IMR-90 (cell line): ENCODE measurements at regions not wholly inside any gene's neighbourhood (a gene's known extent, or its start where the extent isn't known, plus 50 kb on each side); places are given as distances from the start of the nearest gene placed in this dataset.

Experiments used
- ATAC-seq: fragments of 200-7000 bp; cut with Tn5 transposase; 2 replicates; pipeline ENCODE4 v1.9.1; 2020; ENCODE audit warnings: low read depth, mild to moderate bottlenecking, moderate library complexity
- BruUV-seq: library from RNA; stranded (reverse); fragments of 400-500 nt; replicated peaks from 2 replicates; lab custom pipeline; 2021; lab: Mats Ljungman, UMichigan
- CTCF ChIA-PET: fragments of 300-600 bp; formaldehyde crosslinking; extraction: SDS; loops from one replicate; lab custom pipeline; 2021; ENCODE audit warnings: antibody characterized with exemption; lab: Yijun Ruan, JAX
- POLR2A ChIA-PET: fragments of 300-600 bp; sonication (Branson Sonifier 250); formaldehyde crosslinking; loops from one replicate; lab custom pipeline; 2022; ENCODE audit warnings: antibody characterized with exemption; ENCODE audit not compliant: unreplicated experiment; lab: Charles Lee
- DNase-seq: peaks from one replicate; pipeline ENCODE4 v3.0.0; 2013
- H2AFZ ChIP-seq: replicated peaks from 2 replicates; pipeline ENCODE3; 2013; ENCODE audit warnings: low read length, mild to moderate bottlenecking; ENCODE audit not compliant: poor library complexity
- H2AK5ac ChIP-seq: 2 replicates; pipeline ENCODE4 v1.6.1; 2013; ENCODE audit warnings: low read depth, low read length, inconsistent platforms
- H2AK9ac ChIP-seq: replicated peaks from 2 replicates; pipeline ENCODE3; 2013; ENCODE audit warnings: mild to moderate bottlenecking, low read depth, low read length, moderate library complexity; ENCODE audit not compliant: poor library complexity
- H2BK120ac ChIP-seq: 2 replicates; pipeline ENCODE4 v1.6.1; 2013; ENCODE audit warnings: low read depth, low read length, inconsistent platforms
- H2BK15ac ChIP-seq: 3 replicates; pipeline ENCODE4 v1.6.1; 2013; ENCODE audit warnings: low read depth, low read length, inconsistent platforms
- H2BK20ac ChIP-seq: 2 replicates; pipeline ENCODE4 v1.6.1; 2013; ENCODE audit warnings: low read depth, mild to moderate bottlenecking, inconsistent platforms, low read length, moderate library complexity
- H2BK5ac ChIP-seq: 2 replicates; pipeline ENCODE4 v1.6.1; 2013; ENCODE audit warnings: mild to moderate bottlenecking, low read depth, low read length, inconsistent platforms; ENCODE audit not compliant: poor library complexity, severe bottlenecking
- H3K14ac ChIP-seq: replicated peaks from 2 replicates; pipeline ENCODE4 v1.6.1; 2013; ENCODE audit warnings: low read depth, low read length, inconsistent platforms
- H3K18ac ChIP-seq: 2 replicates; pipeline ENCODE4 v1.6.1; 2013; ENCODE audit warnings: low read depth, low read length, control low read depth
- H3K23ac ChIP-seq: 2 replicates; pipeline ENCODE4 v1.6.1; 2013; ENCODE audit warnings: low read depth, low read length, inconsistent platforms
- H3K27ac ChIP-seq: 2 replicates; pipeline ENCODE4 v1.5.1; 2013; ENCODE audit warnings: mild to moderate bottlenecking, control low read depth, low read length; ENCODE audit not compliant: insufficient read depth
- H3K27me3 ChIP-seq: 2 replicates; pipeline ENCODE4 v1.6.1; 2013; ENCODE audit warnings: low read length; ENCODE audit not compliant: control insufficient read depth, insufficient read depth
- H3K36me3 ChIP-seq: 2 replicates; pipeline ENCODE4 v1.6.1; 2013; ENCODE audit warnings: low read length, mixed read lengths; ENCODE audit not compliant: control insufficient read depth, insufficient read depth
- H3K4ac ChIP-seq: 2 replicates; pipeline ENCODE4 v1.6.1; 2013; ENCODE audit warnings: low read depth, low read length, inconsistent platforms
- H3K4me1 ChIP-seq: 2 replicates; pipeline ENCODE4 v1.6.1; 2013; ENCODE audit warnings: low read length, mixed read lengths; ENCODE audit not compliant: control insufficient read depth, insufficient read depth
- H3K4me2 ChIP-seq: 2 replicates; pipeline ENCODE4 v1.6.1; 2013; ENCODE audit warnings: low read depth, mild to moderate bottlenecking, control low read depth, low read length, moderate library complexity
- H3K4me3 ChIP-seq: 2 replicates; pipeline ENCODE4 v1.5.1; 2013; ENCODE audit warnings: low read depth, mild to moderate bottlenecking, control low read depth, low read length, moderate library complexity; ENCODE audit not compliant: insufficient read depth
- H3K56ac ChIP-seq: 2 replicates; pipeline ENCODE4 v1.6.1; 2013; ENCODE audit warnings: low read length, inconsistent platforms; ENCODE audit not compliant: insufficient read depth; ENCODE audit errors: extremely low read depth
- H3K79me1 ChIP-seq, 2 experiments: 2 replicates each; pipeline ENCODE4 v1.6.1; 2013; ENCODE audit warnings: low read length in 2 of 2, inconsistent platforms in 1 of 2, low read depth in 1 of 2
- H3K9ac ChIP-seq: 2 replicates; pipeline ENCODE4 v1.6.1; 2013; ENCODE audit warnings: low read depth, low read length, control low read depth
- H3K9me1 ChIP-seq: 2 replicates; pipeline ENCODE4 v1.6.1; 2013; ENCODE audit warnings: low read length, inconsistent platforms; ENCODE audit not compliant: insufficient read depth
- H3K9me3 ChIP-seq: 2 replicates; pipeline ENCODE4 v1.6.1; 2013; ENCODE audit warnings: low read length; ENCODE audit not compliant: control insufficient read depth, insufficient read depth
- H4K20me1 ChIP-seq: 2 replicates; pipeline ENCODE4 v1.6.1; 2013; ENCODE audit warnings: low read length, inconsistent platforms; ENCODE audit not compliant: insufficient read depth
- H4K5ac ChIP-seq: 2 replicates; pipeline ENCODE4 v1.6.1; 2013; ENCODE audit warnings: mild to moderate bottlenecking, low read depth, low read length, control low read depth
- H4K8ac ChIP-seq, 2 experiments: 2 replicates each; pipeline ENCODE4 v1.6.1; 2013; ENCODE audit warnings: low read depth in 2 of 2, low read length in 2 of 2, control low read depth in 1 of 2, inconsistent platforms in 1 of 2
- H4K91ac ChIP-seq: 2 replicates; pipeline ENCODE4 v1.6.1; 2013; ENCODE audit warnings: low read depth, low read length, inconsistent platforms; ENCODE audit not compliant: insufficient read depth
- MAFK ChIP-seq: IDR thresholded peaks from 2 replicates; pipeline ENCODE4 v1.6.1; 2012; ENCODE audit warnings: low read depth, low read length, improper control_type of control experiment
- MXI1 ChIP-seq: IDR thresholded peaks from 2 replicates; pipeline ENCODE4 v1.6.1; 2012; ENCODE audit warnings: low read depth, mild to moderate bottlenecking, low read length, moderate library complexity, borderline replicate concordance
- WGBS, 2 experiments: methylation state at CpG; one replicate each; pipeline versions ENCODE4 v1.1.5 to v1.1.7; 2013; ENCODE audit warnings: missing lambda C conversion rate in 2 of 2; ENCODE audit not compliant: insufficient read length in 1 of 2; ENCODE audit errors: extremely low coverage in 2 of 2; 5-methylcytosine and 5-hydroxymethylcytosine counted together
- dilution Hi-C: fragments of 300-500 bp; cut with HindIII; formaldehyde crosslinking; loops from one replicate; pipeline ENCODE4 v1.14.3; 2018; ENCODE audit warnings: low sequenced_read_pairs; ENCODE audit not compliant: unreplicated experiment
- in situ Hi-C: fragments of 300-500 bp; cut with MboI; formaldehyde crosslinking; loops from 3 replicates; pipeline ENCODE4 v1.14.3; 2019; ENCODE audit warnings: low sequenced_read_pairs, inconsistent platforms, mixed read lengths
- intact Hi-C: fragments of 100-400 bp; cut with micrococcal nuclease; formaldehyde crosslinking; loops from 2 replicates; pipeline ENCODE4 v1.10.0; 2022

DNA sequence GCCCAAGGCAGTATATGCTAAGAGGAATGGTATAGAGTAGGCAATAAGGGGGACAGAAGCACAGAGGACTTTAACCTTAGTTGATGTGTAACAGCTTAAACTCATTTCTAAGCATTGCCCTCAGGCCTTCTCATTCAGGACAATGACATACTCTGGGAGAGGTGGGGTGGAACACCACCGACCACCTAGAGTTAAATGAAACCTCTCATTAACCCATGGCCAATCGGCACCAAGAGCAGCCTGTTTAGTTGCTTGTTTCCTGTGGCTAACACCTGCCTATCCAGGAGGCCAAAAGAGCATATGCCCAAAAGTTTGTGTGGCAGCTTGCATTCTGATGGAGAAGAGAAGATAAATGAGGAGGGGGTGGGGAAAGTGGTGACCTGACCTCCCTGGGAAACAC is 50.0 kb downstream of the PABIR2 start:
- Histone ChIP-seq H3K23ac (no peak overlapping the region), H2AK5ac (no peak overlapping the region), H2BK15ac (no peak overlapping the region), H2AFZ (no peak overlapping the region), H4K8ac (no peak overlapping the region), H3K4me1 (peaks cover 2% of the 10 kb centered on the region), H3K79me1 (no peaks in the 10 kb centered on the region), H4K20me1 (no peaks in the 10 kb centered on the region), H3K27ac (no peak overlapping the region), H3K4me2 (no peak overlapping the region), H3K9me1 (no peaks in the 10 kb centered on the region), H3K9me3 (no peaks in the 10 kb centered on the region), H3K56ac (no peak overlapping the region), H2AK9ac (no peak overlapping the region), H4K5ac (no peak overlapping the region), H3K18ac (no peak overlapping the region), H4K91ac (no peak overlapping the region; the same call in 1 of the 2 replicates), H2BK5ac (no peak overlapping the region), H3K27me3 (no peaks in the 10 kb centered on the region), H2BK20ac (no peak overlapping the region), H2BK120ac (no peak overlapping the region), H3K4me3 (no peak overlapping the region), H3K14ac (no peak overlapping the region), H3K9ac (no peak overlapping the region), H3K4ac (no peak overlapping the region), H3K36me3 (no peaks in the 10 kb centered on the region)
- BruUV-seq: no TSS peak
- in situ Hi-C loops: no loop called here
- intact Hi-C loops: no loop called here
- ChIA-PET CTCF (interaction anchor here (0.6 kb wide), 1 partner anchor 9 kb away, joined by 7 read pairs; no protein-coding TSS in a partner anchor), POLR2A (no interaction called here)
- no peak for DNase-seq
- dilution Hi-C loops: no loop called here
- no peak for TF ChIP-seq MAFK
- TF ChIP-seq MXI1: no peak
- no peak for ATAC-seq
- WGBS, 2 experiments: no CpG with 5 or more reads among the region's 2 CpGs
